GM19351 (cell line): ENCODE measurements at regions not wholly inside any gene's neighbourhood (a gene's known extent, or its start where the extent isn't known, plus 50 kb on each side); places are given as distances from the start of the nearest gene placed in this dataset.
"Not testable (repeated sequence)": the region's sequence is repeated elsewhere in the genome, so short reads cannot be mapped to it uniquely, and the experiment has no call there.

Experiments
- ATAC-seq: cut with Tn5 transposase; IDR thresholded peaks from one replicate; pipeline ENCODE4 v1.9.1; 2021; ENCODE audit warnings: mild to moderate bottlenecking, moderate library complexity; ENCODE audit not compliant: unreplicated experiment

DNA sequence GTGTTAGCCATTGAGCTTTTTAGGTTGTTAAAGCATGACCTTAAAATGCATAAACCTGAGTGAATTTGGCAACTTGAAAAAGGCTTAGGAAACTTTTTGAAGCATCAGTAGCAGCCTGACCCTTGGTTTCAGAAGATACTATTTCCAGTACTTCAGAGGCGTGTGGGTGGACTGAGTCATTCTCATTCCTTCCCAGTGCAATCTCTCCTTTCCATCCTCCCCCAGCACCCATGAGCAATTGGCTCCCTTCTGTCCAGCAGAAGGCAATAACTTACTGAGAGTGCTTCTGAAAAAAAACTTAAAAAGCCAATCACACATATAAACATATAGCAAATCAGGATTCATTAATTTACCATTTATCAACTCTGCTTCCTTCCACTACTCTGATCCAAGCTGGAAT lies 299.3 kb upstream of the STXBP6 start:
- no peak for ATAC-seq

DNA sequence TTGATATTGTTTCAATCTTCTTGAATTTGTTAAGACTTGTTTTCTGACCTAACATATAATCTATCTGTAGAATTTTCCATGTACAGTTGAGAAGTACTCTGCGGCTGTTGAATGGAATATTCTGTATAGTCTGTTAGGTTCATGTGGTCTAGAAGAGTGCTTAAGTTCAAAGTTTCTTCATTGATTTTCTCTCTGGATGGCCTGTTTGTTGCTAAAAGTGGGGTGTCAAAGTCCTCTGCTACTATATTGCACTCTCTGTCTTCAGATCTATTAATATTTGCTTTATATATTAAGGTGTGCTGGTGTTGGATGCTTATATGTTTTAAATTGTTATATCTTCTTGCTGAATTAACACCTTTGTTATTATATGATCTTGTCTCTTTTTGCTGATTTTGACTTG lies 290.9 kb upstream of the STXBP6 start:
- ATAC-seq = no peak

DNA sequence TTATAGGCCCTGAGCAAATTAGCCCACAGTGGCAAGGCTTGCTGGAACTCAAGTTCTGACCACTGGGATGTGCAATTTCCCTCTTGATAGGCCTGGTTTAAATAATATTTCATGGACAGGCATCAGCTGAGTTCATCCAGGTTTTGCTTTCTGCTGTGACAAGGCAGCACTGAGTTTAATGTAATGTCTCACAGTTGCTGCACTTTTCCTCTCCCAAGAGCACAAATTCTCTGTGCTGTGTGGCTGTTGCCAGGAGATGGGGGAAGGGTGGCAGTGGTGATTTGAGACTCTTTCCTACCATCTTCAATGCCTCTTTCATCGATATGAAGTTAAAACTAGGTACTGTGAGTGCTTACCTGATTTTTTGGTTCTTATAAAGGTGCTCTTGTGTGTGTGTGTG lies 272.8 kb upstream of the STXBP6 start:
- no peak for ATAC-seq

DNA sequence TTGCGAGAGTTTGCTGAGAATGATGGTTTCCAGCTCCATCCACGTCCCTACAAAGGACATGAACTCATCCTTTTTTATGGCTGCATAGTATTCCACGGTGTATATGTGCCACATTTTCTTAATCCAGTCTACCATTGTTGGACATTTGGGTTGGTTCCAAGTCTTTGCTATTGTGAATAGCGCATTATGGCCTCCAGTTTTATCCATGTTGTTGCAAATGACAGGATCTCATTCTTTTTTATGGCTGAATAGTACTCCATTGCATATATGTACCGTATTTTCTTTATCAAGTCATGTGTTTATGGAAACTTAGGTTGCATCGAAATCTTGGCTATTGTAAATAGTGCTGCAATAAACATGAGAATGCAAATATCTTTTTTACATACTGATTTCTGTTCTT lies 266.1 kb upstream of the STXBP6 start:
- ATAC-seq = not testable (repeated sequence)

DNA sequence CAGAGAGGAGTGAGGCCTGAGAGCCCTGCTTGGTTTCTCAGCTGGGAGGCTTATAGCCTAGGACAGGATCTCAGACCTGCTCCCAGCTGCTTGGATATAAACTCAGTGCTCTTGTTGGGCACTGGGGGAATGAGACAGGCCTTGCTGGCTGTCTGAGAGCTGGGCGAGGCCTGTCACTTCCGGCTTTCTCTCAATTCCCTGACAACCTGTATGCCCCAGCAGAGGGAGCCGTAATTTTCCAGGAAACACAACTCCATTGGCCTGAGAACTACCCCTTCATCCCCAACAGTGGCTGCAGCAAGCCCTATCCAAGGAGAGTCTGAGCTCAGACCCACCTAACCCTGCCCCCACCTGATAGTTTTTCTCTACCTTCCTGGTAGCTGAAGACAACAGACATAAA lies 258.3 kb upstream of the STXBP6 start:
- ATAC-seq = no peak

DNA sequence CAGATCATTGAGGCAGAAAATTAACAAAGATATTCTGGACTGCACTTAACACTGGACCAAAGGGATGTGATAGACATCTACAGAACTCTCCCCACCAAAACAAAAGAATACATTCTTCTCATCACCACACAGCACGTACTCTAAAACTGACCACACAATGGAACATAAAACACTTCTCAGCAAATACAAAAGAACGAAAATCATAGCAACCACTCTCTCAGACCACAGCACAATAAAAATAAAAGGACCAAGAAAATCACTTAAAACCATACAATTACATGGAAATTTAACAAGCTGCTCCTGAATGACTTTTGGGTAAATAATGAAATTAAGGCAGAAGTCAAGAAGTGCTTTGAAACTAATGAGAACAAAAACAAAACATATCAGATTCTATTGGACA lies 254.0 kb upstream of the STXBP6 start:
- no peak for ATAC-seq

DNA sequence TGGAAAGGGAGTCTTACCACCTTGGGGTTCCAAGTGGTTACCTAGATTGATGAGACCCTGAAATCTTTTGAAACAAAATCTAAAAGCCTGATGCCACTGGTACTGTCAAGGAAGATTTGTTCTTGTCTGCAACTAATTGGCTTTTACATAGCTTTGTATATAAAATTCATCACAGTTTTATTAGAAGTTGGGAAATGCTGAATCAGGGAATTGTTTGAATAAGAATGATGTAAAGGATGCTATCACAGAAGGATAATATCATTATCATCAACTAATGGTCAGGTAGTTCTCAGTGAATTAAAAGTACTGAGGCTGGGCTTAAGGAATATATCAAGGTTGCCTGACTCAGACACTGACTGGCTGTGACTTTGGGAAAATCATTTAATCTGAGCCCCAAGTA lies 248.3 kb upstream of the STXBP6 start:
- ATAC-seq = no peak

DNA sequence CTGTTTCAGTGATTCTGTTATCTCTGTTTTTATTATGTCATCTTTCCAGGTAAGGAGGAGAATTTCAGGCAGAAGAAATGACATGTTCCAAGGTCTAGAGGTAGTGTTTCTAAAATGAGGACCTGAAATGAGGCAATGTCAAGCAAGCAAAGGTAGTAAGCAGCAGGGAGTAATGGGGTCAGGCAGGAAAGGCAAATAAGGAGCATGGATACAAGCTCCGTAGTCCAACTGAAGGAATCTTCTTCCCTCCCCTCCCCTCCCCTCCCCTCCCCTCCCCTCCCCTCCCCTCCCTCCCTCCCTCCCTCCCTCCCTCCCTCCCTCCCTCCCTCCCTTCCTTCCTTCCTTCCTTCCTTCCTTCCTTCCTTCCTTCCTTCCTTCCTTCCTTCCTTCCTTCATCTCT lies 240.2 kb upstream of the STXBP6 start:
- ATAC-seq = not testable (repeated sequence)

DNA sequence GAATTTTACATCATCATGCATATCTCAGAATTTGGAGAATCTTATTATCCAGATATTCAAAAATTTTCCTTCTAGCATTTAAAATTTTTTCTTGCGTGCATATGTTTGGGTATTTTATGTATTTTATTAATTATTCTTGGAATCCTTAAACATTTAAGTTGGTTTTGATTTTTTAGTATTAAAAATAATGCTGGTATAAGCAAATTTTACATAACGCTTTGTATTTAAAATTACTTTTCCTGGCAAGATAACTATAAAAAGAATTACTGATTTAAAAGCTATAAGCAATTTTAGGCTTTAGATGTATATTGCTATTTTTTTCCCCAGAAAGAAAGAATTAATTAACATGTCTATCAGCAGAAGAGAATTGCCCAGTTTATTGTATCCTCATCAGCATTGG lies 224.6 kb upstream of the STXBP6 start:
- no peak for ATAC-seq

DNA sequence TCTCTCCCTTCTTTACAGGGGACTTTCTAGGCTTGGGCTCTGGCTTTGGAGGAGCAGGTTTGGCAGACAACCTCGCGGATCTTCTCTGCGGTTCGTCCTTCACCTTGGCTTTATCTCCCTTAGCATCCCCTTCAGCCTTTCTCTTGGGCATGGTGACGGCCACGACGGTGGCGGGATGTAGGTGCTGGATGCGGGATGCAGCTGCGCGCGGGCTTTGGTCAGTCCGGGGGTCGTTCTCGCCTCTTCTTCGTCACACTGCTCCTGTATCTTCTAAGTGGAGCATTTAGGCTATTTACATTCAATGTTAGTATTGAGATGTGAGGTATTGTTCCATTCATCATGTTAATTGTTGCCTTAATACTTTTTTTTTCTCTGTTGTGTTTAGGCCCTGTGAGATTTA lies 217.2 kb upstream of the STXBP6 start:
- no peak for ATAC-seq

DNA sequence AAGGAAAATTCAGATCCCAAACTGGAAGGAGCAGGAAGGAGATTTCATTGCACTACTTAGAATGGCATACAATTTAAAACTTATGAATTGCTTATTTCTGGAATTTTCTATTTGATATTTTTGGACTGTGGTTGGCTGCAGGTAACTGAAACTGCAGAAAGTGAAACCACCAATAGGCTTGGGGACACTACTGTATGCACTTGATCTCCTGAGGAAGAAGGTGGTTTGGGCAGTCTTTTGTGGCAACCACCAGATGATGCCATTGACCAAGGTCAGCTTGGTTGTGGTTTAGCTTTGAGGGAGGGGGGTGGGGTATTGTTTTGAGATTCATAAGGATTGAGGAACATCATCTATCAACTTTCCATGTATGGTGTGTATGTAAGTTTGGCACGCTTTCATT lies 209.5 kb upstream of the STXBP6 start:
- ATAC-seq = no peak

DNA sequence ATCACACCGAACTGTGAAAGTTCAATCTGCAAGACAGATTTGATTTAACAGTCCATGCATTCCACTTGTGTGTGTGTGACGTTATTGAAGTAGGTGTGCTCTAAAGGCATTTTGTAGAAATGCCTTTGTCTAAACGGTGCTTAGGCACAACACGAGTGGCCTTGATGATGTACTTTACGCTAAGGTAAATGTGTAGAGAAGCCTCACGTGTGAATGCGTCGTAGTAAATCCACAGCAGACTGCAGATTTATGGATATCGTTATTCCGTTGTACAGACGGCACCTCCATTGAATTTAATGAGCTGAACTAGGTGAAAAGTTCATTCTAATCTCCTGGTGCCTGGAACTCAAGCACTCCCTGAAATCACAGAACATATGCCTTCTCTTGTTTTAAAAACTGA lies 202.8 kb upstream of the STXBP6 start:
- ATAC-seq = no peak

DNA sequence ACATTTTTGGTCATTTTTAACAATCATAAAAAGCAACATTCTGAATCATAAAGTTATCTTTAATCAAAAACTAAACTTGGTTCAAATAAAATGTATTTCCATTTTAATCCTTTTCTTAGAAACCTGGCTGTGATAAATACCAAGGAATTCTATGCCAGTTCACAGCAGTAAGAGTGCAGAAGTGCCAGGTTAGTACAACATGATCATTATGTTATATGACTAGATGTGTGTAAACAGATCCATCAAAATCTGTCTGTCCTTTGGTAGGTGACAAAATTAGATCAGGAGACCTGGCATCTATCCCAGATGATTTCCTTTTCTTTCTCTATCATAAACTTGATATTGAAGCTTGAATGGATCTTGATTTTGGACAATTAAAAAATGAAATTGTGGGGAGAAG lies 200.6 kb upstream of the STXBP6 start:
- ATAC-seq = no peak

DNA sequence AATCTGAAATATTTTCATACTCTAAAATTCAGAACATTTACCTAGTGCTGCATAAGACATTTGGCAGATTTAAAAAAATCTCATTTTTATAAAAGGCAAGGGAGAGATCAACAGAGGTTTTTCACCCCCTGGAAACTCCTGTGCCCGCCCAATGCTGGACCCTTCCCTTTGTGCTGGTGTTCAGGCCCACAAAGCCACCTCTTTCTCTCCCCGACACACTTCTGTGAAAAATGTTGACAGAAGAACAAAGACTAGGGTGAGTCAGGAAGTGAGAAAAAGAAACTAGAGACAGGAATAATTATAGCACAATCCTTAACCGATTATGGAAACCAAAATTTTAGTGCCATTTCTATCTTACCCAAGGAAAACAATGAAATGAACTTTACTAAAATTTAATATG lies 197.7 kb upstream of the STXBP6 start:
- no peak for ATAC-seq

DNA sequence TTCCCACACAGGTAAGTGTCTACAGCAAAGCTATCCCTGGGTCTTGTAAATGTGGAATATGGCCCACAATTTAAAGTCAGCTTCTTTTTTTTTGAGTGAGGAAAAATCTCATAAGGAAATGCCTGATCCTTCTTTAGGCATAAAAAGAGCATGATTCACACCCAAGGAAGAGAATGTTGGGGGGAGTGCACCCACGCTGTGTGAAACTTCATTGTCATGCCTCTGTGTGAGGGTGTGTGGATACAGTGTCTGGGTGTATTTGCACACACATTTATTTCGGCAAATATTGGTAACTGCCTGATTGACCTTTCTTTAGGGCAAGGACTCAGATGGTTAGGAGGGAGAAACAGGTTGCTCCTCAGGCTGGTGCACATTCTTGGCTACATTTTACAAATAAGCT lies 196.8 kb upstream of the STXBP6 start:
- ATAC-seq = no peak

DNA sequence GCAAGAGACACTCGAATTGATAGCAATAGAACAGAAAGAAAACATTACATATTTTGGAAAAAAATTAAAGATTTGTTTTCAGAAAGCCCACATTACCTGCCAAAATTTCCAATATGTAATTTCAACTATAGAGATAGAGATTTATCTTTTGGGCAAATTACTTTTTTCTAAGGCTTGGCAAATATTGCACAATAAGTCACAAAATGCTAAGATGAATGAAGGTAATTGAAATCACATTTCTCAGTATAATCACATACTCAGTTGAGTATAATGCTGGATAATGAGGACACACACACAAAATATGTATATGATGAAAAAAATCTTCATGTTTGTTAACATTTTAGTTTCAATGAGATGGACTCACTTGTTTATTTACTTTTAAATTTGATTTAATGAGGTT lies 189.2 kb upstream of the STXBP6 start:
- ATAC-seq = no peak

DNA sequence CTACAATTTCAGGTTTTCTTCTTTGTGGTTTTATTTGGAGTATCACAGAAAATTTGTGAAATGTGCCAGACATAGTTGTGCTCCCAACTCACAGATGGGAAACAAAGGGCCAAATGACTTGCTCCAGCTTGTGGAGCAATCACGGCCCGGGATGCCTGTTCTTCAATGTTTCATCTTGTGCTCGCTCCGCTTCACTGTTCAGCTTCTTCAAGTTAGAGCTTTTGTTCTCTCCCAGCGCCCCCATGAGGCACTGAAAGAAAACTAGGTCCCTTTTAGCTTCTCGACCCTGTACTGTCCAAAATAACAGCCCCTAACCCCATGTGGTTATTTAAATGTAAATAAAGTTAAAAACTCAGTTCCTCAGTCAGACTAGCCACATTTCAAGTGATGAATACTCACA lies 187.9 kb upstream of the STXBP6 start:
- ATAC-seq = no peak

DNA sequence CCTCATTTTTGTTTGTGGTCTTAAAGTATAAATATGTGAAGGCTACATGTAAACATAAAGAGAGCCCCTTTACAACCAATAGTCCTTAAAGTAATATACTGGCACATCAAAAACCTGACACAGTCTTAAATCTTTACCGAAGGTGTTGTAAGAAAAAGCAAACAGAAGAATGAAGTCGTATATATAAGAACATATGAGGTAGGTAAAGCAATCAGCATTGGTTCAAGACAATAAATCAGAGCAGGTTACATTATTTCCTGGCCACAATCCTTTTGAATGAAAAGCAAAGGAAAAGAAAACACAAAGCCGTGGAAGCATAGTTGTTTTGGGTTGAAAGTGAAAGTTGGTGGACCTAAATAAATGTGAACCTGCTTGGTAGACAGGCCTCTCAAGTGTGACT lies 183.7 kb upstream of the STXBP6 start:
- ATAC-seq = no peak

DNA sequence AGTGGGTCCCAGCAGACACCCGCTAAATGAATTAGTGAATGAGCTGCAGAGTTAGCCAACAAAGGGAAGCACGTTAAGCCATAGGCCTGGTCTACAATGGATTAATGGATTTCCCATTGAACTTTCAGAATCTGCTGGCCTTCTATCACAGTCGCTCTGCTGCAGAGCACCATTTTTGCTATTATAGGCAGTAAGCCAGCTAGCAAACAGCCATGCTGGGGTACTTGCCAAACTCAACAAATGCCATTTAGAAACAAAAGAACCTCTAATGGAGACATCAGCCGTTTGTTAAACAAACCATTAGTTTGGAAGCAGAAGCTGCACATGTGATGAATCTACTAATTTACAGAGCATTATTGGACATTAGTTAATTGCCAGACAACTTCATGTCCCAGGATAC lies 181.1 kb upstream of the STXBP6 start:
- no peak for ATAC-seq

DNA sequence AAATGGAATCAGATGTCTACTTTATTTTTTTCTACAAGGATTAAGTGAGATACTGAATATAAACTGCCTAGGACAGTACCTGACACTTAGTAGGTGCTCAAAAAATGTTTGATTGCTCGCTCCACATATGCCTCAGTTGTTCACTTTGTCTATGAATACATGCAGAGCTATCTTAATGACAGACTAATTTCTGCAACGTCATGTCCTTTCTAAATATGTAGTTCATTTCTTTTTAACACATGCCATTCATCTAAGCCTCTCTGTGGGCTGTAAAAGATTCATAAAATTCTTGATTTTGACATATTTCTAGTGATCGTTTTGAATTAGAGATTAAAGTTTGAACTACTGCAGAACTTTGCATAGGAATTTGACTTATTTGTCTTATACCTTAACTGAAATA lies 176.3 kb upstream of the STXBP6 start:
- no peak for ATAC-seq

DNA sequence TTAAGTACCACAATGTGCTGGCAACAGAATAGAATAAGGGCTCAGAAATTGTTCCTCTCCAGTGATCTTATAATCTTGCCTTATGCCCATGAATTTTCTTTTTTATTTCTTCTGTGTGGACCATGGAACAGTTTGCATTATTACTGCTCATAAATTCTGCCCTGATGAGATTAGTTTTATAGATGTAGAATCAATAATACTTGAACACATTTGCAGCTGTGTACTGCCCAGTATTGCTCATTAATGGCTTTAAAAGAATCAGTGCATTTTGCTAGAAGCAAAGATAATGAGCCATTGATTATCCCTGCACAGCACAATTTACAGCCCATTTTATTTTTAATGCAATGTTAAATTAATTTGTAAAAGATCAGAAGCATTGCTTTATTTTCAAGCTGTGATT lies 172.3 kb upstream of the STXBP6 start:
- ATAC-seq = no peak

DNA sequence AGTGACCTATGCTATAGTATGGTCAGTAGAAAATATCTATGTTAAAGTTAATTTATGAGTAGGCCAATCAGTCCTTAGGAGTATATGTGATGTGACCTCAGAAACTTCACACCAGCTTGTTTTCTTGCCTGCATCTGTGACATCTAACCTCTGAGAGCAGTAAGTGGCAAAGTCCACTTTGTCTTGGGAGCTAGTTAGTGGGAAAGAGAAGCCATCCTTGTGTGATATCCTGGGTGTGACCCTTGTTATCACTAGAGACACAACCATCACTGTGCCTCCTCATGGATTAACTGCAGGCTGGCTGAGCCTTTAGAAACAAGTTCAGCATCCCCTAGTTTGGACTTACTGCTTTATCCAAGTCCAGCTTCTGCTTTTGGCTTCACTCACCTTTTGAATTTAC lies 170.6 kb upstream of the STXBP6 start:
- ATAC-seq = no peak

DNA sequence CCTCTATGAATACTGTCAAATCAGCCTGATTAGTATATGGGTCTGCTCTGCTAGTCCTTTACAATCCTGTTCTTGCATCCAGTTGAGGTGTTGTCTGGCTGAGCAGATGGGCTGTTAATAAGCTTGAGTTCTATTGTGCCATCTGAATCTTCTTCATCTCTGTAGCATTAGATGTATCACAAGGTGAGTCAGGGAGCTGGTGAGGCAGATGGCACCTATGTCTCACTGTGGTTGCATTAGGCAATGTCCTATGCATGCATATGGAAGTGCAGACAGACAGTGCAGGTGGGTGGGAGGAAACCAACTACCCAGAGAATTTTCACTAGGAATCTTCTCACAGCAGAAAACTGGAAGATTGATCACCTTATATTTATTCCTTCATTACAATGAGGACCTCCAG lies 165.7 kb upstream of the STXBP6 start:
- no peak for ATAC-seq

DNA sequence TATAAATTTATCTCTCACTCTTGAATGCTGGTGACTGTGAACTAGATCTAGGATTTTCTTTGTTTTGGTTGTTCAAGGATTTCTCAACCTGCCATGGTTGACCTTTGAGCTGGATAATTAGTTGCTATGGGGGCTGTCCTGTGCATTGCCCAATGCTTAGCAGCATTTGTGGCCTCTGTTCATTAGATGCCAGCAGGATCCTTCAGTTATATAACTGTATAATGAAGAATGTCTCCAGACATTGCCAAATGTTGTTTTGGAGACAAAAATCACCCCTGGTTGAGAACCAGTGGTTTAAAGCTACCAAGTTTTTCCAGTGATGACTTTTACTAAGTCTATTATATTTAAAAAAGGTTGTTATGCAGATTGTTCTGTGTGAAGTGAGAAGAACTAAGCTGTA lies 147.9 kb upstream of the STXBP6 start:
- ATAC-seq = no peak
